NCI-H146 treated with DMSO at 0.1 percent for 48 hours (cell line): ENCODE measurements at regions not wholly inside any gene's neighbourhood (a gene's known extent, or its start where the extent isn't known, plus 50 kb on each side); places are given as distances from the start of the nearest gene placed in this dataset.
A peak's percentile ranks its signal among the peaks of the same experiment; 100 is the strongest.
"Not testable (repeated sequence)": the region's sequence is repeated elsewhere in the genome, so short reads cannot be mapped to it uniquely, and the experiment has no call there.

ENCODE experiments used
- DNase-seq: peaks from one replicate; lab custom pipeline; 2025; ENCODE audit not compliant: unreplicated experiment; lab: John Stamatoyannopoulos, UW

GRCh38 chr3:177495566-177495965 lies 298.3 kb upstream of the TBL1XR1 start:
- no peak for DNase-seq

GRCh38 chr3:177498037-177498857 lies 301.0 kb upstream of the TBL1XR1 start:
- no peak for DNase-seq

GRCh38 chr3:177499039-177499438 lies 301.8 kb upstream of the TBL1XR1 start:
- not testable (repeated sequence) for DNase-seq

GRCh38 chr3:177499779-177500423 lies 302.6 kb upstream of the TBL1XR1 start:
- no peak for DNase-seq

GRCh38 chr3:177510693-177511216 lies 313.5 kb upstream of the TBL1XR1 start:
- no peak for DNase-seq

GRCh38 chr3:177512945-177513814 lies 315.9 kb upstream of the TBL1XR1 start:
- no peak for DNase-seq

GRCh38 chr3:177513815-177514610 lies 316.7 kb upstream of the TBL1XR1 start:
- DNase-seq, result no peak

- DNase-seq, result no peak
These were observed 317.6 kb upstream of the TBL1XR1 start for GRCh38 chr3:177514611-177515499.

GRCh38 chr3:177515786-177516157 lies 318.5 kb upstream of the TBL1XR1 start:
- DNase-seq, result no peak

GRCh38 chr3:177516158-177517011 lies 319.1 kb upstream of the TBL1XR1 start:
- no peak for DNase-seq

- DNase-seq, result no peak
These were observed 320.6 kb upstream of the TBL1XR1 start for GRCh38 chr3:177517906-177518305.

- DNase-seq, result no peak
These were observed 322.3 kb upstream of the TBL1XR1 start for GRCh38 chr3:177519588-177519987.

GRCh38 chr3:177521305-177521704 lies 324.0 kb upstream of the TBL1XR1 start:
- DNase-seq, result peak; percentile 43

- peak; percentile 51 for DNase-seq
These were observed 324.8 kb upstream of the TBL1XR1 start for GRCh38 chr3:177522051-177522450.

GRCh38 chr3:177523067-177523675 lies 325.9 kb upstream of the TBL1XR1 start:
- DNase-seq, result peak; percentile 87

- DNase-seq, result peak; percentile 73
These were observed 326.7 kb upstream of the TBL1XR1 start for GRCh38 chr3:177523872-177524438.

GRCh38 chr3:177524742-177525141 lies 327.5 kb upstream of the TBL1XR1 start:
- DNase-seq, result no peak

- no peak for DNase-seq
These were observed 328.1 kb upstream of the TBL1XR1 start for GRCh38 chr3:177525414-177525813.
